PFSK-1 (cell line): ENCODE measurements at regions not wholly inside any gene's neighbourhood (a gene's known extent, or its start where the extent isn't known, plus 50 kb on each side); places are given as distances from the start of the nearest gene placed in this dataset.

Experiments
- FOXP2 ChIP-seq: optimal IDR thresholded peaks from 2 replicates; pipeline ENCODE3; 2011; ENCODE audit warnings: borderline replicate concordance, control low read depth, inconsistent platforms; ENCODE audit not compliant: insufficient read depth; ENCODE audit errors: extremely low read length, extremely low read depth
- POLR2AphosphoS5 ChIP-seq: IDR thresholded peaks from 2 replicates; pipeline ENCODE4 v1.6.1; 2012; ENCODE audit warnings: low read depth, mild to moderate bottlenecking, control low read depth, low read length, moderate library complexity
- REST ChIP-seq, 2 experiments: IDR thresholded peaks; 2 replicates each; pipeline versions ENCODE4 v1.6.1 to v1.8.0; 2011 to 2012; ENCODE audit warnings: low read depth in 2 of 2, low read length in 2 of 2, control low read depth in 1 of 2, inconsistent platforms in 1 of 2, mild to moderate bottlenecking in 1 of 2, moderate library complexity in 1 of 2; ENCODE audit not compliant: insufficient read depth in 1 of 2
- SIN3A ChIP-seq: IDR thresholded peaks from 2 replicates; pipeline ENCODE4 v1.6.1; 2012; ENCODE audit warnings: mild to moderate bottlenecking, low read length, moderate library complexity, borderline replicate concordance; ENCODE audit not compliant: insufficient read depth
- TAF1 ChIP-seq: IDR thresholded peaks from 2 replicates; pipeline ENCODE4 v1.6.1; 2012; ENCODE audit warnings: low read length, control low read depth, borderline replicate concordance; ENCODE audit not compliant: insufficient read depth

DNA sequence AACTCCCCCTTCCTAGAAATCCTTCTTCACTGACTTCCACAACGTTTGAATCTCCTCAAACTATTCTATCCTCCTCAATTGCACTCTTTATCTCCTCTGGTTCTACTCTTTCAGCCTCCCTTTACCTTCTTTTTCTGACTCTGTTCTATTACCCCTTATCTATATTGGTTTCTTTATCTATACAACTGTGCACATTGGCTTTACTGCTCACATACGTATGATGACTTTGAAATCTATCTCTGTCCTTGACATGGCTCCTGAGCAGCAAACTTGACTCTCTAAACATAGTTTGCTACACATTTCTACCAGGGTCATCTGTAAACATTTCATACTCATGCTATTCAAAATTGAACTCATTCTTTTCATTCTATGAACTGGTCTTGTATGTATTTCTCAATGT is 601.0 kb upstream of the LINC00305 start:
- TF ChIP-seq TAF1 = no peak
- no peak for TF ChIP-seq REST (IDR thresholded peaks at IDR 0.05; ENCODE audit: insufficient read depth in 1 of 2, low read depth in 2 of 2, low read length in 2 of 2)
- no peak for TF ChIP-seq SIN3A
- no peak for TF ChIP-seq FOXP2
- TF ChIP-seq POLR2AphosphoS5 = no peak

- TF ChIP-seq POLR2AphosphoS5 (no peak), REST (IDR thresholded peaks at IDR 0.05; ENCODE audit: insufficient read depth in 1 of 2, low read depth in 2 of 2, low read length in 2 of 2) (no peak)
These were observed 598.9 kb upstream of the LINC00305 start for GRCh38 chr18:64747803-64748202.

DNA sequence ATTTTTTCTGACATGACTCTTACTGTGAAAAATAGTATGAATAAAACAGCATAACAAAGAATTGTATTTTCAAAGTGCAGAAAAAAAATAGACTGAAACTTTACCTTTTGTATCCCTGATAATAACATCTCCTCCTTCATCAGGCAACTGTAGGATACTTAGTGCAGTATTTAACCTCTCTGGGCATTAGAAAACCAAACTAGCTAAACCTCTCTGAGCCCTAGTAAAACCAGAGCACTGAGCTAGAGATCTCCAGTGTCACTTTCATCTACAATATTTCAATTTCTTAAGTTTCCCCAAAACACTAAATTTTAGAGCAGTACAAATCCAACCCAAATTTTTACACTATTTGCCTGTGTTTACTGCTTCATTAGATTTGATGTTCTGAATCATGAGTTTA is 594.0 kb upstream of the LINC00305 start:
- TF ChIP-seq FOXP2 = no peak
- TF ChIP-seq TAF1 = no peak
- no peak for TF ChIP-seq SIN3A
- no peak for TF ChIP-seq REST (IDR thresholded peaks at IDR 0.05; ENCODE audit: insufficient read depth in 1 of 2, low read depth in 2 of 2, low read length in 2 of 2)
- TF ChIP-seq POLR2AphosphoS5 = no peak

DNA sequence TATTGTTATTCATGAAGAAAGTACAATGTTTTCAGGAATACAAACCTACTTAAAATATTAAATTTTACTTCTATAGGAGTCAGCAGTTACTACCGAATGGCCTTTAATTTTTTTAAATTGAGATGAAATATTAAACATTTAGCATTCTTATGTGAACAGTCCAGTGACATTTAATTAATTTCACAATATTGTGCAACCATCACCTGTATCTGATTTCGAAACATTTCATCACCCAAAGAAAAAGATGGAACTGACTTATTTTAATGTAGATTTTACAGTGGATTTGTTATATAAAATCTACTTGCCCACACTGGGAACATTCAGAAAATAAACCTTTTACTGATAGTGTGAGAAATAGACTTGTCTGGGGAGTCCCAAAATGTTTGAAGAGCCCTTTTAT is 585.2 kb upstream of the LINC00305 start:
- TF ChIP-seq REST (IDR thresholded peaks at IDR 0.05; ENCODE audit: insufficient read depth in 1 of 2, low read depth in 2 of 2, low read length in 2 of 2) = no peak
- TF ChIP-seq TAF1 = no peak
- TF ChIP-seq FOXP2 = no peak
- no peak for TF ChIP-seq SIN3A
- no peak for TF ChIP-seq POLR2AphosphoS5

DNA sequence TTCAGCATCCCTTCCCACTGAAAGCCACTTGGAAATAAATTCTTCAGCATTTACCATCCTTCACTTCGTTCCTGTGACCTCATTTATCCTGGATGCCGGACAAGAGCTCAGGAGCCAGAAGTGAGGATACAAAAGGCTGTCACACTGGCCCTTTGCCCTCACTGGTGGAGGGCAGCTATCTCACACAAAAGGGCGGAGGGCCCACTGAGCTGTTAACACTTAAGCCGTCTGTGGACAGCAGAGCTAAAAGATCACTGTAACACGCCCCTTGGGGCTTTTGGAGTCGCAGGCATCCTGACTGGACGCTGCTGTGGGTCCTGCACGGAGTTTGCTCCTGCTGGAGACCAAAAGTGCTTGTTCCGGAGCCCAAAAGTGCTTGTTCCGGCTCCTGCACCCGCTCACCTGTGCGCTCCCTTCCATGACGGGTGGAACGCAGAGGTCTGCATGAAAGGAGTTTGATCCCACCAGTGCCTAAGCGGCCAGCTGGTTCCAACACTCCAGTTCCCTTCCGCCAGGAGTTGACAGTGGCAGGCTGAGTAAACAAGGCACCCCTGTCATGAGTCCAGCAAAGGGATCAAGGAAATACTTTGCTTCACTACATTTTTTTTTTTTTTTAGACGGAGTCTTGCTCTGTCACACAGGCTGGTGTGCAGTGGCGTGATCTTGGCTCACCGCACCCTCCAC is 572.0 kb upstream of the LINC00305 start:
- TF ChIP-seq REST (IDR thresholded peaks at IDR 0.05; ENCODE audit: insufficient read depth in 1 of 2, low read depth in 2 of 2, low read length in 2 of 2) (no peak), POLR2AphosphoS5 (no peak), TAF1 (no peak), FOXP2 (no peak), SIN3A (no peak)
